ENCODE measurements at regions not wholly inside any gene's neighbourhood (a gene's known extent, or its start where the extent isn't known, plus 50 kb on each side); places are given as distances from the start of the nearest gene placed in this dataset.

GRCh38 chr21:38166173-38166535 lies 90.6 kb upstream of the KCNJ15 start:
- TF ChIP-seq CTCF (IDR thresholded peaks at IDR 0.05) (no peak), EP300 (IDR thresholded peaks at IDR 0.05) (no peak)
